GM21381 (cell line): ENCODE measurements at regions not wholly inside any gene's neighbourhood (a gene's known extent, or its start where the extent isn't known, plus 50 kb on each side); places are given as distances from the start of the nearest gene placed in this dataset.

Experiments used
- ATAC-seq: cut with Tn5 transposase; IDR thresholded peaks from one replicate; pipeline ENCODE4 v1.9.1; 2021; ENCODE audit warnings: mild to moderate bottlenecking, moderate library complexity; ENCODE audit not compliant: unreplicated experiment

DNA sequence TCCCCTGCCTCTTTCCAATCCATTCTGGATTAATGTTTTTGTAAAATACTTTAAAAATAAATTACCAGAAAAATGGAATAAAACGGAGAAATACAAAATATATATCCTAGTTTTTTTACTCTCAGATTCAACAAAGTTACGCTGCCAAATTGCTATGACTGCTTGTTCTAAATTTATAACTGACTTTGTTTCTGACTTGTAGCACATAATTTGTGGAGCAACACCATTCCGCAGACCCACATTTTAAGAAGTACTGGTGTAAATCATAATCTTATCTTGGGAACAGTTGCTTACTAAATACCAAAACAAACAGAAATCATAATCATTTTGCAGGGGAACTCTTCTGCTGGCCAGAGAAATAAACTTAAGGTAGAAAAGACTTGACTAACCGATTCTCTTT lies 339.4 kb upstream of the CBLB start:
- no peak for ATAC-seq

DNA sequence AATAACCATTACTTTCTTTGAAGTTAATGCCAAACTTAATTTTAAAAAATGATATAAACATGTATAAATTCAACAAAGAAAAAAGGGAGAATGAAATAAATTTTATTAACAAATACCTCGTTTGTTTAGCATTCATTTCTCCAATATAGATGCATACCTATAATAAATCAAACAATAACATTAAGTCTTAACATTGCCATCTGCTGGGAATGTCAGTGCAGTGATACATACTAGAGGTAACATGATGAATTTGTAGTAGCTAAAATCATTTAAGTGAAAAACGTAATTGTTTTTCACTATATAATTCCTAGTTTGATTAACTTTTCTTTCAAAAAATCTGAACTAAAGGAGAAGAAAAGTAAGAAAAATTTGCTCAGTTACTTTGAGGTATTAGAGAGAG lies 340.2 kb upstream of the CBLB start:
- no peak for ATAC-seq

DNA sequence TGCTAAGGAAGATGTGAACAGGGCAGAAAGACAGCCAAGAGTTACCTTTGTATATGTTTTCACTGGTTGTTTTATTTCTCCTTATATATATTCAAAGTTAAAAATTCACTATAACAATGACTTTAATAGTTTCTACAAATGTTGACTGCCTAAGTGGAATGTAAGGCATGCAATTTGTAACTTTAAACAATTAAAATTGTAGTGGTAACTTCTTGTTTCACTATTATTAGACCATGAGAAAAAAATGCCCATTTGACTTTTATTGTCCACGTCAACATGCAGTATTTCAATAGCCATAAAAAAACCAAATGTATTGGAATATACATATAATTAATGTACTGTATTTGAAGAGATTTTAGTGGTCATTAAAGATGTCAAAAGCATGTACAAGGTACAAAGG lies 340.7 kb upstream of the CBLB start:
- no peak for ATAC-seq

DNA sequence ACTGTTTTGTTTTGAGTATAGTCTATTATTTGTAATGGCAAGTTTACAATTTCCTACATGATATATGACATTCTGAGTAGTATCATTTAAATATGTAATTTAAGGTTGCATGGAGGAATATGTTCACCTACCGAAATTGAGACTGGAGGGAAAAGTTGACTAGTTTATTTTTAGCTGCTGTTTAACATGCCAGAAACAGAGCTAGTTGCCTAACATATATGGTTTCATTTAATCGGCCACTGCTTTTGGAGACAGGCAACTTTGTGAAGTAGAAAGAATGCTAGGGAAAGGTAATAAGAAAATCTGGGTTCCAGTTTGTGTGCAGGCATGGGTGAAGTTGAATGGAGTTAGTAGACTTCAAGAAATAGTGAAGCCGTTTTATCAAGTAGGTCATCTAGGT lies 342.1 kb upstream of the CBLB start:
- no peak for ATAC-seq

DNA sequence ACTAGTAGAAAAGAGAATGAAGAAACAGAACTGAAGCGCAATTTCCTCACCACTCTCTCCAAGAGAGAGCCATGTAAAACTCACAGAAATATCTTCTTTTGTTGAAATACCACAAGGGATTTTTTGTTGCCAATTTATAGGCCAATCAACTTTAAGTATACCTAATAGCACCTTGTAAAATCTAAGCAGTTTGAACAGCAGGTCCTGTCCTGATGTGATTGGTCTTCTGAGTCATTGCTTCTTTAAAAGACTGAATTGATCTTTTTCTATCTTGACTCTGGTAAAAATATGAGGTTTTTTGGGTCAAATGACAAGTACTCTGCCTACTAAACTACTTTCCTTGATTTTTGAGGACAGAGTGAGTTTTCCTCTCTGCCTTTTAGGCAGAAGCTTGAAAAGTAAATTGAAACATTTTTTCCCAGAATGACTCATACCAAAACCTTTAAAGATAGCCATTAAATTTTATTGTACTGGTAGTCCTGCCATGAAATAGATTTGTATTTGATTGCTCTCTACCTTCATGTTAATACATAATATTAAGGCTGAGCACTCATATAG lies 343.9 kb upstream of the CBLB start:
- no peak for ATAC-seq

DNA sequence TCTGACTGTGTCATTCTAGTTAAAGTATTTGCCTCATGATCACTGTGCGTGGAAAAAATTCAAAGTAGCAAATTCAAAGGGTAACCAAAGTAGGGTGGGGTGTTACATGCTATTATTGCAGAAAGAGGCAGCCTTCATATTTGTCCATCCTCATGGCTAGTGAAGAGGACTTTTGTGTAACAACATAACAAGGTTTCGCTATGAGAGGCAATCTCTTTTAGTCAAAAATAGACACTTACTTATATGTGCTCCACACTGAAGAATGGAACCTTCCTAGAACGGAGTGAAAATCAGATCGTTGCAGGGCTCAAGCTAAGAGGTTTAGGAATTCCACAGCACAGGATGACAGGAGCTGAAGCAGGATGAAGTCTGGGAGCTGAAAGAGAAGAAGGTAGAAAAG lies 345.1 kb upstream of the CBLB start:
- ATAC-seq: no peak

DNA sequence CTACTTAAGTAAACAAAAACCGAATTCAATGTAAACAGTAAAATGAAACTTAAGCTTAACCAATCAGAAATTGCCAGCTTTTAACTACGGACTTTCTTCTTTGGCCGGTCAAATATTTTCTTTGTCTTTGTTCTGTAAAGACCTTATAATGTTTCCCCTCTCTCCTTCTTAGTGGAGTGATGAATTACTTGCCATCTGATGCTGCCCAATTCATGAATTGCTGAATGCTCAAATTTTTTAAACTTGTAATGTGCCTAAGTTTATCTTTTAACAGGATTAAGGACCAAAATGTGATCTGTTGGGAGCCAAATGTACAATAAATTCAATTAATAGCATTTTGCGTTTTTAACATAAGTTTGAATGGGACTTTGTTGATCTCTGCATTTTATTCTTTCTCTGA lies 345.8 kb upstream of the CBLB start:
- no peak for ATAC-seq

DNA sequence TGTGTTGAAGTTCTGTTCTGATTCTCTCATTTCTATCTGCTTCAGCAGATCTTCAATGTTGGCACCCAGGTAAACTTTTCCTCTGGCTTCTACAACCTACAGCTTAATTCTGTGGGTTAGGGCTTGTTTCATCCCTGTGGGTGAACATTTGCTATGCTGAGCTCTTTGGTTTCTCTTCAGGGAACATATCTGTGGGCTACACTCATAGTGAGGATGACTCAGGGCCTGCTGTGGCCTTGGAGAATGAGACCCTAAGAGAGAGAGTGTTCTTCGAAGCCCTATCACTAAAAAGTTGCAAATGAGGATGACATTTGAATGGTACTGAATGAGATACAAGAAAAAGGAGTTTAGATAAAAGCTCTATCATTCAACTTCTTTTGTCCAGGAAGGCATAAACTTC lies 346.2 kb upstream of the CBLB start:
- ATAC-seq: no peak

DNA sequence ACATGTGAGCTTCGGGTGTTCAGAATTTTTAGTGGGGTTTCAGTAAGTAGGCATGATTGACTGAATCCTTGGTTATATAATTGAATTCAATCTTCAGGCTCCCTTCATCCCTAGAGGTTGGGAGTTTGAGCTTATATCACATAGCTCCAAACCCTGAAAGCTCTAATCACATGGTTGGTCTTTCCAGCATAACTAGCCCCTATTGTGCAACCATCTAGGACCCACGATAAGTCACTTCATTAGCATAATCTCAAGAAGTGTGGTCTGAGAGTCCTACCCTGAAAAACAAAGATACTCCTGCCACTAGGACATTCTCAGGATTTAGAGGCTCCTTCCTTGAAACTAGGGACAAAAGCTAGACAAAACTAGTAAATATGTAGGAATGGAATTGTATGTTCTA lies 348.9 kb upstream of the CBLB start:
- ATAC-seq: no peak

DNA sequence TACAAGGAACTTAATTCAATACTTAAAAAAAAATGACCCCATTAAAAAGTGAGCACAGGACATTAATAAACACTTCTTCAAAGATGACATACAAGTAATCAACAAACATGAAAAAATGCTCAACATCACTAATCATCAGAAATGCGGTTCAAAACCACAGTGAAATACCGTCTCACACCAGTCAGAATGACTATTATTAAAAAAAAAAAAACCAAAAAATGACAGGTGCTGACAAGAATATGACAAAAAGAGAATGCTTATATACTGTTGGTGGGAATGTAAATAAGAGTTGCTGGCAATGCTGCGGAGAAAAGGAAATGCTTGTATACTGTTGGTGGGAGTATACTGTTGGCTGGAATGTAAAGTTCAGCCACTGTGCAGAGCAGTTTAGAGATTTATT lies 358.3 kb upstream of the CBLB start:
- no peak for ATAC-seq

DNA sequence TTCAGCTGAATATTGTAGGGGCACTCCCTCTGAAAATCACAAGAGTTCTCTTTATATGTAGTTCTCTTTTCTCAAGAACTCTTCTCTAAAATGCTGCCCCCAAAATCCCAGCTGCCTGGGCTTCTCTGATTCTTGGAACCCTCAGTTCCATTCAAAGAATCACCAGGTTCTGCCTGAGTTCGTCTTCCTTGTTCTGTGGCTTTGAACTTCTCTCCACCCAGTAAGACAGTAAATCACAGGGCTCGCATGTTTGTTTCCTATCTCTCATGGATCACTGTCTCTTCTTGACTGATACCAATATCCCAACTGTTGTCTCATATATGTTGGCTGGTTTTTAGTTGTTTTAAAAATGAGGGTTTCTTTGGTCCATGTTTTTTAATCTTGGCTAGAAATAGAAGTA lies 359.5 kb upstream of the CBLB start:
- no peak for ATAC-seq

DNA sequence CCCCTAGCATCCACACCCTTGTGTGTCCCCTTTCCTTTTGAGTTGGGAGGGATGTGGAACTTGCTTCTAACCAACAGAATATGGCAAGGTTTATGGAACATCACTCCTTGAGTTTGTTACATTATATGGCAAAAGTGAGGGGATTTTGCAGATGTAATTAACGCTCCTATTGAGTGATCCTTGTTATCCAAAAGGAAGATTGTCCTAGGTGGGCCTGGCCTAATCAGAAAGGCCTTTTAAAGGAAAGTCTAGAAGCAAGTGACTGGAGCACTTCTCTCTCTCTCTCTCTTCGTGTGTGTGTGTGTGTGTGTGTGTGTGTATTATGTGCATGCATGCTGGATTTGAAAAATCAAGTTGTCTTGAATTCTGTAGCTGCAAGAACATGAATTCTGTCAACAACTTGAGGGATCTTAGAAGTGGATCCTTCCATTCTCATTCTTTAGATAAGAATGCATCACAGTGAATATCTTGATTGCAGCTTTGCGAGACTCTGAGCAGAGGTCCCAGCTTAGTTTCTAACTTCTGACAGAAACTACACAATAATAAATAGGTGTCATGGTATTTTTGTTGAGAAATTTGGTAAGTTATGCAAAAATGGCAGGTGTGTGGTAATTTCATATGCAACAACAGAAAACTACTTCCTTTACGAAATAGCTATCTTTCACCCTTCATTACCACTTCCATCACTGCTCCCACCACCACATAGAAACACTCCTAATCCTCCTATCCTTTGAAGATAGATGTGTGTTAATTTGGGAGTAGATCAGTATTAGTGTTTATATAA lies 360.9 kb upstream of the CBLB start:
- no peak for ATAC-seq

DNA sequence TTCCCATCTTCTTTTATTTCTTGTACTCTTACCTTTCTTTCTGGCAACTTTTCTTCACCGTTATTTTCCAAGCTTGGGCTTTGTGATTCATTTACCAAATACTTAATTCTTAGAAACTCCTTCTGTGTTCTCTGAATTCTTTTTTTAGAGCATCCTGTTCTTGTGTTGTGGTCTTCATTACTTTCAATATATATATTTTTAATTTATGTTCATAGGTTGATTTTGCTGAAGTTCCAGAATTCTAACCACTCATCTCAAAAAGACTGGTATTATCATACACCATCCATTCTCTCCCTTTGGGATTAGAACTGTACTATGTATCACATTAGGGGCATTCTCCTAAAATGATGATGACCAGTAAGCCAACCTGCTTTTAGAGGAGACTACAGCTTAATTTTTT lies 362.3 kb upstream of the CBLB start:
- no peak for ATAC-seq

DNA sequence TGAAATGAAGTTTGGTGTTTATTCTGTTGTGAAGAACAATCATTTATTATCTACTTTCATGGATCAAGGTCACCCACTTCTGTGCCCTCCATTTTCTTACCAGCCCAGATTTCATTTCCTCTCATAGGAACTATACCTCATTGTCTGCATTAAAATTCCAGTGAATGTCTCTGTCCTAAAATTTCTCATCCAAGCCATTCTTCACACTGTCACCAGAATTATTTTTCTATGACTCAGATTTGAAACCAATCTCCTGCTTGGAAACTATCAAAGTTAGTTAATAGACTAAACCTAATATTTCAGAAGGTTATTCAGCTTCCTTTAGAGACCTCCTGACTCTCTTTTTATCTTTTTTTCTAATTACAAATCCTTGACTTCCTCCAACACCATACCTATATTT lies 364.1 kb upstream of the CBLB start:
- ATAC-seq: no peak

DNA sequence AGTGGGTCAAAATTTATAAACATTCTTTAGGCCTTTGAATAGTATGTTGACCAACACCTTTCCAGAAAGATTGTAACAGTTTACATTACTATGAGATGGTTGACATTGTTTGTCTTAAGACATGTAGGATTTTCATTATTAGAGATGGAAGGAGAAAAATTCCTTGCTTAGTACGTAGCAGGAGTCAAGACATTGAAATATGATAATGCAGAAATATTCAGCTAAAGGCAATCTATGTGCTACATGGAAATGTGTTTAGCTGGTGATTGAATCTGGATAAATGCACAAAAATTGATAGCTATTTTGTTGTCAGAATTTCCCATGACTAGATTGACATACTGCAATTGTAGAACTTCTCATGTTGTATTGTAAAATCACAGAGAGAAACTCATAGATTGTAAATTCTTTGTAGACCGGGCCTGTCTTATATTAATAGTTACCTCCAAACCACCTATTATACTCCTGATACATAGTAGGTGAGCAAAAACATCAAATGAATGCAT lies 370.4 kb upstream of the CBLB start:
- no peak for ATAC-seq

DNA sequence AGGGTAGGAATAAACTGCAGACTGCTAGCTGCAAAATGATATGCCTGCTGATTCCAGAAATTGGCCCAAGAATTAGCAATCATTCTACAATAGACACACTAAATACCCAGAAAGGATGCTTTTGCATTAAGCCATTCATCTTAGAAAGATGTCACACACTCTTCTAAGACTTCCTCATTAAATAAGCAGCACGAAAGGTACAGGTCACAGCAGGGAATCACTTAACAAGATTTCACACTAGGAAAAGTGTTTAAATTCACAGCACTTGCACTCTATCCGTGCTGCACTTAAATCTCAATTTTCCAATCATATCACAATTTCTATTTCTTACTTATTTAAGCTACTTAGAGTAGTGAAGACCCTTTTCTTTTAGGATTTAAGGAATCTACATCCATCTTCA lies 372.8 kb upstream of the CBLB start:
- ATAC-seq: no peak

DNA sequence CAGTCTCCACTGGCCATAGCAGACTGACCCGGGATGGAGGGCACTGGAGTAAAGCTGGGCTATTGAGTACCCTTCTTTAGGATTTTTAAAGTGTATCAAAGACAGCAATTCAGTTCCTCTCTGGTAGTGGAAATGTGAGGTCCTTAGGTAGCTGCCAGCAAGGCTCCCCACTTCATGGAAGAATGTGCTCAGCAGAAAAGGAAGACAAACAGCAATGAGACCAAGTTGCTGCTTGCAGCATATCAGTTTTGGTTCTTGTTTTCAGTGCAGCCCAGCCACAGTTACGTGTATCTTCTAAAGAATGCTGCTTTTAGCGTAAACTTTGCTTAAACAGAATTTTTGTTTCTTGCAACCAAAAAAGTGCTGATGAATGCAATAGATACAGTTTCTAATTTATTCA lies 374.0 kb upstream of the CBLB start:
- ATAC-seq: no peak

DNA sequence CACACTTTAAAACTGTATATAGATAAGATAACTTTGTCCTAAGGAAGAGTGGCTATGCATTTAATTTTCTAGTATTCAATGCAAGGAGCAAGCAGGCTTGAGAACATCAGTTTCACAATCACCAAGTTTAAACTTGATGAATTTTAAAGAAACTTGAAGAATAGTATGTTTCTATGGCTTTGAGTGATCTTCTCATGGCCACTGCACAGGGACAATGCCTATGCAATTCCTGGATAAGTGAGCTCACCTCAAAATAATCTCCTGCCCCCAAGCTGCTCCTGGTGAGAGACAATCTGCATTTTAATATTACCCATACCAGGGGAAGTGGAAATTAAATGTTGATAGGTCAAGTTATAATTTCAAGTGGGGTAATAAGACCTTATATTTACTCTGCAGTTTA lies 376.6 kb upstream of the CBLB start:
- no peak for ATAC-seq

DNA sequence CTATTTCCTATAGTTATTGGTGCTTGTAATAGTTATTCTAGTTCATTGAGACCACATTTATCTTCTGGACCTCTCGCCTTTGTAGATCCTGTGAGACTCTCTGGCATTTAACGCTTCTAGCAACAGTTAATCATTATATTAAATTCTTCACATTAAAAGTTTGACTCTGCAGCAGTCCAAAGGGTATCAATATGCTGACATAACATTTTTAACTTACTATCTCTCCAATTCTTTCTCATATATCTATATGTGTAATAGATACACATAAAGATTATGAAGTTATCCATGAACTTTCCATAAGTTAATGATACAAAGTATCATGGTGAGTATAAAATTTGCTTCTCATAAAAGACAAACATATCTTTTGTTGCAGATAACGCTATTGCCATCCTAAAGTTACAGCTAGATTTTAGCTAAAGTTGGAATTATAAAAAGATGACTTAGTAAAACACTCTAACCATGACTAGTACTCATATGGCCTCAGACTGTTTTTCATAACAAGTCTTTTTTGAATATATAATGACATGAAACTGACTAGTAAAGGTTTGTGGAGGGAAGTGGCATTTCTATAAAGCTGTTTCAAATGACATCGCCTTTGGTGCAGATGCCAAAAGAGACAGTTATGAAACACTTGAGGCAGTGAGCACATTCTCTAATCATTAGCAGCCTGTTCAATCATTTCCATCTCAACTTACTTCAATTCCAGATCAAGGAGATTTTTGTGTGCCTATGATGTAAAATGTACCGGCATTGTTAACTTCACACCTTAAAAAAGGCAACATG lies 379.3 kb upstream of the CBLB start:
- ATAC-seq: peak; percentile 72

DNA sequence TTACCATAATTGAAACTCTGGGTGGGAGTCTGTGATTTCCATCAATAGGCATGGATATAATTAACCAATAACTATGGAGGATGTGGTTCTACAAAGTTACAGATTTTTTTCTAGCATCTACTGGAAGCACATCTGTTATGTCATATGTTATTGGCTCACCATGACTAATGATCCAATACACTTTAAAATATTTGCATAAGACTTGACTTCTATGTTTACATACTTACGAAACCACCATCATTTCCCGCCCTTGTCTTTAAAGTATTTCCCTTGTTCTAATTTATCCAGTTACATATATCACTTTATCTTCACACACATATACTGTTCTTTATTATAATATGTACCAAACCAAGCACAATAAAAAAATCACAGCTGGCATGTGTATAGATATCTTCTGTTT lies 380.3 kb upstream of the CBLB start:
- no peak for ATAC-seq

DNA sequence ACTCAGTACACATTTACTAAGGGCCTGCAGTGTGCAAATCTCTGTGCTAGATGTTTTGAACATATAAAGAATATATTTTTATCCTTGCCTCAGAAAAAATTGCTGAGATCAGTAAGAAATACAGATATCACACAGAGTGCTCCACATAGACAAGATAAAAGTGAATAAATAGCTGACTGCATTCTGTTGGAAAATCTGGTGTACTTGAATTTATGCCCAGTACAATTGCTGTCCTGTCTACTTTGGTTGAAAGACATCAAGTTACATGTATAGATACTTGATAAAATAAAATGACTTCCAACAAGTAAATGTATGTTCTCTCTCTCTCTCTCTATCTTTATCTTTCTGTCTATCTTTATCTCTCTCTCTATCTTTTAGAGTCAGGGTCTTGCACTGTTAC lies 381.2 kb upstream of the CBLB start:
- no peak for ATAC-seq
